ENCODE measurements at regions not wholly inside any gene's neighbourhood (a gene's known extent, or its start where the extent isn't known, plus 50 kb on each side); places are given as distances from the start of the nearest gene placed in this dataset.

DNA sequence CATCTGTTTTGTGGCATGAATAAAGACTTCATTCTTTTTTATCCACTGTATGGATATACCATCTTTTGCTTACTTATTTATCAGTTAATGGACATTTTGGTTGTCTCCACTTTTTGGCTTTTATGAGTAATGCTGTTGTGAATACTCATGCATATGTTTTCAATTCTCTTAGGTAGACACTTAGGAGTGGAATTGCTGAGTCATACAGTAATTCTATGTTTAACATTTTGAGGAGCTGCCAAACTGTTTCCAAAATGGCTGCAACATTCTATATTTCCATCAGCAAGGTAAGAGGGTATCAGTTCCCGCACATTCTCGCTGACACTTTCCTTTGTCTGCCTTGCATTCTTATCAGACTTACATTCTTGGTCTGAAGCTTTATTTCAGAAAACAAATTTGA is 191.1 kb downstream of the WNT5A start:
- TF ChIP-seq CBFB (CRISPR knock-in tag; IDR thresholded peaks at IDR 0.05; ENCODE audit: low read depth) = no peak
- TF ChIP-seq, protein P1, sequence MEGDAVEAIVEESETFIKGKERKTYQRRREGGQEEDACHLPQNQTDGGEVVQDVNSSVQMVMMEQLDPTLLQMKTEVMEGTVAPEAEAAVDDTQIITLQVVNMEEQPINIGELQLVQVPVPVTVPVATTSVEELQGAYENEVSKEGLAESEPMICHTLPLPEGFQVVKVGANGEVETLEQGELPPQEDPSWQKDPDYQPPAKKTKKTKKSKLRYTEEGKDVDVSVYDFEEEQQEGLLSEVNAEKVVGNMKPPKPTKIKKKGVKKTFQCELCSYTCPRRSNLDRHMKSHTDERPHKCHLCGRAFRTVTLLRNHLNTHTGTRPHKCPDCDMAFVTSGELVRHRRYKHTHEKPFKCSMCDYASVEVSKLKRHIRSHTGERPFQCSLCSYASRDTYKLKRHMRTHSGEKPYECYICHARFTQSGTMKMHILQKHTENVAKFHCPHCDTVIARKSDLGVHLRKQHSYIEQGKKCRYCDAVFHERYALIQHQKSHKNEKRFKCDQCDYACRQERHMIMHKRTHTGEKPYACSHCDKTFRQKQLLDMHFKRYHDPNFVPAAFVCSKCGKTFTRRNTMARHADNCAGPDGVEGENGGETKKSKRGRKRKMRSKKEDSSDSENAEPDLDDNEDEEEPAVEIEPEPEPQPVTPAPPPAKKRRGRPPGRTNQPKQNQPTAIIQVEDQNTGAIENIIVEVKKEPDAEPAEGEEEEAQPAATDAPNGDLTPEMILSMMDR (IDR thresholded peaks at IDR 0.05) = no peak
- TF ChIP-seq, protein P2, sequence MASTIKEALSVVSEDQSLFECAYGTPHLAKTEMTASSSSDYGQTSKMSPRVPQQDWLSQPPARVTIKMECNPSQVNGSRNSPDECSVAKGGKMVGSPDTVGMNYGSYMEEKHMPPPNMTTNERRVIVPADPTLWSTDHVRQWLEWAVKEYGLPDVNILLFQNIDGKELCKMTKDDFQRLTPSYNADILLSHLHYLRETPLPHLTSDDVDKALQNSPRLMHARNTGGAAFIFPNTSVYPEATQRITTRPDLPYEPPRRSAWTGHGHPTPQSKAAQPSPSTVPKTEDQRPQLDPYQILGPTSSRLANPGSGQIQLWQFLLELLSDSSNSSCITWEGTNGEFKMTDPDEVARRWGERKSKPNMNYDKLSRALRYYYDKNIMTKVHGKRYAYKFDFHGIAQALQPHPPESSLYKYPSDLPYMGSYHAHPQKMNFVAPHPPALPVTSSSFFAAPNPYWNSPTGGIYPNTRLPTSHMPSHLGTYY (CRISPR knock-in tag; IDR thresholded peaks at IDR 0.05) = no peak
- TF ChIP-seq, protein P3, sequence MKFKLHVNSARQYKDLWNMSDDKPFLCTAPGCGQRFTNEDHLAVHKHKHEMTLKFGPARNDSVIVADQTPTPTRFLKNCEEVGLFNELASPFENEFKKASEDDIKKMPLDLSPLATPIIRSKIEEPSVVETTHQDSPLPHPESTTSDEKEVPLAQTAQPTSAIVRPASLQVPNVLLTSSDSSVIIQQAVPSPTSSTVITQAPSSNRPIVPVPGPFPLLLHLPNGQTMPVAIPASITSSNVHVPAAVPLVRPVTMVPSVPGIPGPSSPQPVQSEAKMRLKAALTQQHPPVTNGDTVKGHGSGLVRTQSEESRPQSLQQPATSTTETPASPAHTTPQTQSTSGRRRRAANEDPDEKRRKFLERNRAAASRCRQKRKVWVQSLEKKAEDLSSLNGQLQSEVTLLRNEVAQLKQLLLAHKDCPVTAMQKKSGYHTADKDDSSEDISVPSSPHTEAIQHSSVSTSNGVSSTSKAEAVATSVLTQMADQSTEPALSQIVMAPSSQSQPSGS (CRISPR knock-in tag; IDR thresholded peaks at IDR 0.05; ENCODE audit: borderline replicate concordance, low read depth) = no peak
- TF ChIP-seq, protein P4, sequence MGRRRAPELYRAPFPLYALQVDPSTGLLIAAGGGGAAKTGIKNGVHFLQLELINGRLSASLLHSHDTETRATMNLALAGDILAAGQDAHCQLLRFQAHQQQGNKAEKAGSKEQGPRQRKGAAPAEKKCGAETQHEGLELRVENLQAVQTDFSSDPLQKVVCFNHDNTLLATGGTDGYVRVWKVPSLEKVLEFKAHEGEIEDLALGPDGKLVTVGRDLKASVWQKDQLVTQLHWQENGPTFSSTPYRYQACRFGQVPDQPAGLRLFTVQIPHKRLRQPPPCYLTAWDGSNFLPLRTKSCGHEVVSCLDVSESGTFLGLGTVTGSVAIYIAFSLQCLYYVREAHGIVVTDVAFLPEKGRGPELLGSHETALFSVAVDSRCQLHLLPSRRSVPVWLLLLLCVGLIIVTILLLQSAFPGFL (CRISPR knock-in tag; IDR thresholded peaks at IDR 0.05; ENCODE audit: borderline replicate concordance) = no peak
- no peak for TF ChIP-seq OVOL2 (CRISPR knock-in tag; IDR thresholded peaks at IDR 0.05; ENCODE audit: borderline replicate concordance)
- no peak for TF ChIP-seq ZNF671 (CRISPR knock-in tag; IDR thresholded peaks at IDR 0.05)
